ENCODE measurements at regions not wholly inside any gene's neighbourhood (a gene's known extent, or its start where the extent isn't known, plus 50 kb on each side); places are given as distances from the start of the nearest gene placed in this dataset.
"Not testable (repeated sequence)": the region's sequence is repeated elsewhere in the genome, so short reads cannot be mapped to it uniquely, and the experiment has no call there.

- no peak for DNase-seq
- no peak for ATAC-seq
These were observed 127.5 kb upstream of the SOD1 start for GRCh38 chr21:31531967-31532366.

GRCh38 chr21:31530897-31531705 lies 128.4 kb upstream of the SOD1 start:
- DNase-seq, result no peak
- no peak for ATAC-seq

GRCh38 chr21:31530364-31530763 lies 129.1 kb upstream of the SOD1 start:
- no peak for ATAC-seq

GRCh38 chr21:31529406-31529805 lies 130.1 kb upstream of the SOD1 start:
- DNase-seq (no peak), ATAC-seq (no peak)

More at GRCh38 chr21:31530364-31530763, 129.1 kb upstream of the SOD1 start:
- no peak for DNase-seq

- DNase-seq (no peak), ATAC-seq (no peak)
These were observed 133.5 kb upstream of the SOD1 start for GRCh38 chr21:31526040-31526439.

GRCh38 chr21:31524140-31524539 lies 135.4 kb upstream of the SOD1 start:
- ATAC-seq, result no peak
- DNase-seq, result no peak

- DNase-seq (no peak), ATAC-seq (no peak)
These were observed 138.0 kb upstream of the SOD1 start for GRCh38 chr21:31521515-31521914.

- DNase-seq (no peak), ATAC-seq (no peak)
These were observed 138.9 kb upstream of the SOD1 start for GRCh38 chr21:31520561-31521098.

- no peak for ATAC-seq
- DNase-seq, result no peak
These were observed 140.9 kb upstream of the SOD1 start for GRCh38 chr21:31518580-31518979.

- ATAC-seq, result peak; percentile 28
- DNase-seq, result no peak
These were observed 141.7 kb upstream of the SOD1 start for GRCh38 chr21:31517664-31518414.

- ATAC-seq (no peak), DNase-seq (no peak)
These were observed 144.2 kb upstream of the SOD1 start for GRCh38 chr21:31515253-31515652.

GRCh38 chr21:31514598-31514997 lies 144.9 kb upstream of the SOD1 start:
- no peak for DNase-seq
- no peak for ATAC-seq

GRCh38 chr21:31513541-31513940 lies 146.0 kb upstream of the SOD1 start:
- DNase-seq, ATAC-seq: not testable (repeated sequence)

GRCh38 chr21:31511999-31512398 lies 147.5 kb upstream of the SOD1 start:
- ATAC-seq, DNase-seq: not testable (repeated sequence)

GRCh38 chr21:31511258-31511657 lies 148.2 kb upstream of the SOD1 start:
- no peak for DNase-seq
- no peak for ATAC-seq

- ATAC-seq (peak; percentile 89), DNase-seq (peak; percentile 86)
These were observed 150.1 kb upstream of the SOD1 start for GRCh38 chr21:31509194-31510017.

- DNase-seq (no peak), ATAC-seq (no peak)
These were observed 153.5 kb upstream of the SOD1 start for GRCh38 chr21:31505975-31506374.

GRCh38 chr21:31503939-31504338 lies 155.6 kb upstream of the SOD1 start:
- DNase-seq, result no peak
- ATAC-seq, result no peak

GRCh38 chr21:31503467-31503866 lies 156.0 kb upstream of the SOD1 start:
- ATAC-seq, result no peak
- DNase-seq, result no peak

GRCh38 chr21:31502537-31503143 lies 156.9 kb upstream of the SOD1 start:
- DNase-seq (no peak), ATAC-seq (no peak)

- ATAC-seq, result no peak
These were observed 157.6 kb upstream of the SOD1 start for GRCh38 chr21:31501926-31502325.

GRCh38 chr21:31500982-31501381 lies 156.9 kb upstream of the TIAM1 start:
- DNase-seq, result no peak
- ATAC-seq, result no peak

More at GRCh38 chr21:31501926-31502325, 157.6 kb upstream of the SOD1 start:
- DNase-seq, result no peak
